NT2/D1 (cell line): ENCODE measurements at regions not wholly inside any gene's neighbourhood (a gene's known extent, or its start where the extent isn't known, plus 50 kb on each side); places are given as distances from the start of the nearest gene placed in this dataset.

Experiments
- SUZ12 ChIP-seq: IDR thresholded peaks from 2 replicates; pipeline ENCODE4 v1.6.1; 2011; ENCODE audit not compliant: insufficient read length, insufficient read depth; ENCODE audit errors: extremely low read depth
- YY1 ChIP-seq: IDR thresholded peaks from 2 replicates; pipeline ENCODE4 v1.6.1; 2011; ENCODE audit not compliant: insufficient read length, insufficient read depth
- ZNF274 ChIP-seq: IDR thresholded peaks from 2 replicates; pipeline ENCODE4 v1.6.1; 2011; ENCODE audit warnings: mild to moderate bottlenecking, low read depth, low read length

DNA sequence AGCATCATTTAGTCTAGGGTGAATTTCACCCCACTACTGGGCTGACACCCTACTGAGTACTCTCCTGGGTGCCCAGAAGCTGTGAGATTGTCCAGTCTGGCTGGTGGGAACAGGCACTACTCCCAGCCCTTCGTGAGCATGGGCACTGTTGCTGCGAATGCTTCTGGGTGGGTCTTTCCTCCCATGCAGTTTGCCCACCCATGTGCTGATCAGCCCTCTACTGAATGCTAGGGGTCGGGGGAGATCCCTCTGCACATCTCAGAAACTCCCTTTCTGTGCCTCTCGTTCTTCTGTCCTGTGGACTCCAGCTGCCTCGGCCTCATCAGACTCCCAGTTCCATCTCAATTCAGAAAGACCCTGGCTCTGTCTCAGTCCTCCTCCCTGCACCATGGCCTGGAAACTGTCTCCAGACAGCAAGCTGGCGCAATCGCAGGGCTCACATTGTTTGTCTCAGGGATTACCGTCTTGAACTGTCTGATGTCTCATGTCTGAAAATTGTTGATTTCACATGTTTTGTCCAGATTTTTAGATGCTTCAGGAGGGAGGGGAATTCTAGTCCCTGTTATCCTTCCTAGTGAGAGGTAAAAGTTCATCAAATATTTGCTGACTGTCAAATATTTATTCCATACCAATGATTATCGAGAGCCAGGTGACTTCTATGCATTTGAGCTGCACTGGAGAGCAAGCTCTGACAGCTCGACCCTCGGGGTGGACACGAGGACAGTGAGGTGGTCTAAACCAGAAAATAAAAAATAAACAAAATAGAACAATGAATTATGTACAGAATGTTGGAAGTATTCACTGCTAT lies 316.6 kb upstream of the RTL1 start:
- TF ChIP-seq YY1 = no peak
- no peak for TF ChIP-seq SUZ12
- TF ChIP-seq ZNF274 = no peak
